ENCODE measurements at regions not wholly inside any gene's neighbourhood (a gene's known extent, or its start where the extent isn't known, plus 50 kb on each side); places are given as distances from the start of the nearest gene placed in this dataset.

DNA sequence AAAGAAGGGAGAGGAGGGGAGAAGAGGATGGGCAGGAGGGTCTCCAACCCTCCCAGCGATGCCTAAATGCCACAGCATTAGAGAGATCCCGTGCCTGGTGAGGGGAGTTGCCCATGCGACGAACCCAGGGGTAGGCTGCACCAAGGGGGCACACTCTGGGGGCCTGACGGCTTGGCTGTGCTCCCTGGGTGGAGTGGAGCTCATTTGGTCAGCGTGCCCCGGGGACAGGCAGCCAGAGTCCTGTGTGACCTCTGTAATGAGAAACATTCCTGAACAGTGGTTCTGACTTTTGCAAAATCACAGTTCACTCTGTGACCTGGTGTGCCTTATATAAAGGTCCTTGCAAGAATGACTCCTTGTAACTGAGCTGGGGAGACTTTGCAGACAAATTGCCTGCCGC lies 205.0 kb upstream of the N4BP1 start:
- TF ChIP-seq POLR2A (IDR thresholded peaks at IDR 0.05): no peak
- TF ChIP-seq, protein P1, sequence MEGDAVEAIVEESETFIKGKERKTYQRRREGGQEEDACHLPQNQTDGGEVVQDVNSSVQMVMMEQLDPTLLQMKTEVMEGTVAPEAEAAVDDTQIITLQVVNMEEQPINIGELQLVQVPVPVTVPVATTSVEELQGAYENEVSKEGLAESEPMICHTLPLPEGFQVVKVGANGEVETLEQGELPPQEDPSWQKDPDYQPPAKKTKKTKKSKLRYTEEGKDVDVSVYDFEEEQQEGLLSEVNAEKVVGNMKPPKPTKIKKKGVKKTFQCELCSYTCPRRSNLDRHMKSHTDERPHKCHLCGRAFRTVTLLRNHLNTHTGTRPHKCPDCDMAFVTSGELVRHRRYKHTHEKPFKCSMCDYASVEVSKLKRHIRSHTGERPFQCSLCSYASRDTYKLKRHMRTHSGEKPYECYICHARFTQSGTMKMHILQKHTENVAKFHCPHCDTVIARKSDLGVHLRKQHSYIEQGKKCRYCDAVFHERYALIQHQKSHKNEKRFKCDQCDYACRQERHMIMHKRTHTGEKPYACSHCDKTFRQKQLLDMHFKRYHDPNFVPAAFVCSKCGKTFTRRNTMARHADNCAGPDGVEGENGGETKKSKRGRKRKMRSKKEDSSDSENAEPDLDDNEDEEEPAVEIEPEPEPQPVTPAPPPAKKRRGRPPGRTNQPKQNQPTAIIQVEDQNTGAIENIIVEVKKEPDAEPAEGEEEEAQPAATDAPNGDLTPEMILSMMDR (IDR thresholded peaks at IDR 0.05): no peak
- Histone ChIP-seq H3K27me3 (peaks cover 3 to 5% of the 10 kb centered on the region in 2 donors), H3K4me3 (no peak overlapping the region), H3K4me1 (peaks cover 0 to 7% of the 10 kb centered on the region in 2 donors), H3K27ac (no peak overlapping the region), H3K9me3 (no peaks in the 10 kb centered on the region), H3K36me3 (no peaks in the 10 kb centered on the region)
- DNase-seq: no peak
- intact Hi-C loops (cut with DNase I; ENCODE audit: low total_unique reads): no loop called here

DNA sequence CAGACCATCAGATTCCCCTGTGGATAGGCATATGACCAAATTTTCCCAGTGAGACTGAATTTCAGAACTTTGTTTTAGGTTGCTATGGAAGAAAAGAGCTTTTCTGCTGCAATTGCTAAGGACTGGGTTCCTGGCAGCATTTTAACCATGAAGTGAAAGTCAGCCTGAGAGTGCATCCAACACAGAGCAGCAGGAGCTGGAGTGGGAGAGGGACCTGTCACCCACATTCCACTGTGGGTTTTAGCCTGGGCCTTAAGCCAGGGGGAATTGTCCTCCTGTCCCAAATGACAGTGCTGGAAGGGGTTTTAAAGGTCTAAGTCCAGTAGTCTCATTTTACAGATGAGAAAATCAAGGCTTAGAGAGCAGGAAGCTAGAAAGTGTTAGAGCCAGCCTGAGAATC lies 203.5 kb upstream of the N4BP1 start:
- no peaks in the 10 kb centered on the region for H3K9me3 ChIP-seq
- no peak overlapping the region for H3K27ac ChIP-seq
- H3K4me3 ChIP-seq: no peak overlapping the region
- no peaks in the 10 kb centered on the region for H3K36me3 ChIP-seq
- DNase-seq: no peak
- TF ChIP-seq, protein P1 (IDR thresholded peaks at IDR 0.05): no peak
- no peak for TF ChIP-seq POLR2A (IDR thresholded peaks at IDR 0.05)
- H3K4me1 ChIP-seq: peaks cover 0 to 7% of the 10 kb centered on the region in 2 donors
- H3K27me3 ChIP-seq: peaks cover 3 to 8% of the 10 kb centered on the region in 2 donors
- intact Hi-C loops (cut with DNase I; ENCODE audit: low total_unique reads): no loop called here

DNA sequence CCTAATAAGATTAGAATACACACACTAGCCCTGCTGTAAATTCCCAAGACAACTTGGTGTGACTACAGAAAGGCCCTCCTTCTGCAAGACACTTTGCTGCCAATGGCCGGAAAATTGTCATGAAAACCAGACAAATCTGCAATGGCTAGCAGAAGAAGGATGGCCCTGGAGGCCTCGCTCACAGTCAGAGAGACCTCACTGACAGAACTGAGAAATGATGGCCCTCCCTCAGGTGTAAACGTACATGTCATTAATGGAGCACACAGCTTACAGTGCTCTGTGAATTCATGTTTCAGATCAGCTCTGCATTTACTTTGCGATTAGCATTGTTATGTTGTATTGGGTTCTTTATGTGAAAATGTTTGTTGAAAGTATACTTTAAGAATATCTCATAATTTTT lies 202.9 kb upstream of the N4BP1 start:
- no peaks in the 10 kb centered on the region for H3K9me3 ChIP-seq
- DNase-seq: no peak
- intact Hi-C loops (cut with DNase I; ENCODE audit: low total_unique reads): no loop called here
- no peak overlapping the region for H3K27ac ChIP-seq
- H3K36me3 ChIP-seq: no peaks in the 10 kb centered on the region
- H3K27me3 ChIP-seq: peaks cover 3 to 8% of the 10 kb centered on the region in 2 donors
- no peak overlapping the region for H3K4me3 ChIP-seq
- TF ChIP-seq, protein P1 (IDR thresholded peaks at IDR 0.05): no peak
- TF ChIP-seq POLR2A (IDR thresholded peaks at IDR 0.05): no peak
- peaks cover 0 to 7% of the 10 kb centered on the region in 2 donors for H3K4me1 ChIP-seq

DNA sequence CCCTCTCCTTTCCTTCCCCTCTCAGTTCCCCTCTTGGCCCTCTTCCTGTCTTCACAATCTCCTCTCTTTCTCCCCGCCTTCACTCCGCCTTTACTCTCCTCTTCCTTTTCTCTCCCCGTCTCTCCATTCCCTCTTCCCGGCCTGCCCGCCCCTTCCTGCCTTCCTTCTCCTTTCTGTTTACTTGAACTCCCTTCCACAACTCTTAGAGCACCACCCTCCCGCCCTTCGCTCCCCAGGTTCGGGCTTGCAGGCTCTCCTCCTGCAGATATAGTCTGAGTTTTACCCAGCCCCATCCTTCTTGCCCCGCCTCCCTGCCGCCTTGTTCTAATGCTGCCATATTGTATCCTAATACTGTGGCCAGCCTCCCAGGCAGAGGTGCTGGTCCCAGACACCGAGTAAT lies 201.5 kb upstream of the N4BP1 start:
- no peaks in the 10 kb centered on the region for H3K9me3 ChIP-seq
- no peak overlapping the region for H3K27ac ChIP-seq
- intact Hi-C loops (cut with DNase I; ENCODE audit: low total_unique reads): no loop called here
- H3K27me3 ChIP-seq: peaks cover 3 to 8% of the 10 kb centered on the region in 2 donors
- peaks cover 0 to 7% of the 10 kb centered on the region in 2 donors for H3K4me1 ChIP-seq
- TF ChIP-seq, protein P1 (IDR thresholded peaks at IDR 0.05): no peak
- TF ChIP-seq POLR2A (IDR thresholded peaks at IDR 0.05): no peak
- no peak overlapping the region for H3K4me3 ChIP-seq
- no peaks in the 10 kb centered on the region for H3K36me3 ChIP-seq
- no peak for DNase-seq

DNA sequence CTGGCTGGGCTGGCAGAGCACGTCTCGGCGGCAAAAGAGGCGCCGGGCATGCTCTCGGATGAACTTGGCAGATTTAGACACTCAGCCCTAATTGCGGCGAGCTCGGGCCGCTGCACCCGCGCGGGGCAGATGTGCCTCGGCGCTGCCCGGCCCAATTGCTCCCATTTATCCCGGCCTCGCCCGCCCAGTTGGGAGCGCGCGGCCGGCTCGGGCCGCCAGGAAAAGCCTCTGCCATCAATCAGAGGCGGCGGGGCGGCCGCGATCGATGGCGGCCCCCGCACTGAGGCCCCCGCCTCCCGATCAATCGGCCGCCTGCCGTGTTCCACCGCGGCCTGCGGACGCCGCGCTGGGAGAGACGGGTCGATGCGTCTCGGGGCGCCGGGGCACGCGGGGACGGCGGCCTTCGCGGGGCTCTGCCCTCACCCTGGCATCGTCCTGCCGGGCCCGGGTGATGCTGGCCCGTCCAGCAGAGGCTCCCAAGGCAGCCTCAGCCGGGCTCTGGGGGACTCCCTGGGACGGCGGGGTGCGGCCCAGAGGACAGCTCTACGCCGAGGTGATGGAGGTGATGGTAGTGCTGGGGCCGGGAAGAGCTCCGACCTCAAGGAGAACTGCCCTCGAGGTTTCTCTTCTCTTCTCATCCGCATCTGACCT lies 200.9 kb upstream of the N4BP1 start:
- peaks cover 0 to 7% of the 10 kb centered on the region in 2 donors for H3K4me1 ChIP-seq
- no peaks in the 10 kb centered on the region for H3K36me3 ChIP-seq
- no peaks in the 10 kb centered on the region for H3K9me3 ChIP-seq
- H3K4me3 ChIP-seq: no peak overlapping the region
- no peak for DNase-seq
- intact Hi-C loops (cut with DNase I; ENCODE audit: low total_unique reads): no loop called here
- peaks cover 3 to 8% of the 10 kb centered on the region in 2 donors for H3K27me3 ChIP-seq
- H3K27ac ChIP-seq: no peak overlapping the region
- no peak for TF ChIP-seq POLR2A (IDR thresholded peaks at IDR 0.05)

DNA sequence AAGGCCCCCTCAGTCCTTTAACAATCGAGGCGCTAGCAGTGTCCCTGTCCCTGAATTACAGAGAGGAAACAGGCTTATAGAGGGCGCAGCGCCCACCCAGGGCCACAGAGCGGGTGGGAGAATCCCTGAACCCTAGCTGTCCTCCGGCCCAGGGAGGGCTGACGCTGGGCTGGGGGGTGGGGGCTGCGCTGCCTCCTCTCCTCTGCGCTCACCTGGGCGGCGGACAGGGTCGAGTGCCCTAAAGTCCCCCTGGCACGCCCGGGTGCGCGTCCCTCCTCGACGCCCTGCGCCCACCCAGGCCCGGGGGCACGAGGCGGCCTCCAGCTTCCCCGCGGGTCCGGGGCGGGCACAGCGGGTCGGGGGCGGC lies 200.4 kb upstream of the N4BP1 start:
- H3K27me3 ChIP-seq: peaks cover 3 to 8% of the 10 kb centered on the region in 2 donors
- intact Hi-C loops (cut with DNase I; ENCODE audit: low total_unique reads): no loop called here

More for the DNA sequence above, 200.4 kb upstream of the N4BP1 start:
- Histone ChIP-seq H3K4me1 (peaks cover 0 to 7% of the 10 kb centered on the region in 2 donors), H3K27ac (no peak overlapping the region), H3K9me3 (no peaks in the 10 kb centered on the region), H3K36me3 (no peaks in the 10 kb centered on the region), H3K4me3 (no peak overlapping the region)
- no peak for TF ChIP-seq POLR2A (IDR thresholded peaks at IDR 0.05)
- TF ChIP-seq, protein P1 (IDR thresholded peaks at IDR 0.05): no peak
- DNase-seq: no peak

All from uterus (tissue), 3 donors.